Parathyroid adenoma (tissue), 2 donors: ENCODE measurements at regions not wholly inside any gene's neighbourhood (a gene's known extent, or its start where the extent isn't known, plus 50 kb on each side); places are given as distances from the start of the nearest gene placed in this dataset.

ENCODE experiments used
- H2AFZ ChIP-seq: fragments of 300-600 bp; sonication (generic); one replicate; pipeline ENCODE4 v1.7.0; 2017; ENCODE audit warnings: antibody characterized with exemption, mild to moderate bottlenecking
- H3K27ac ChIP-seq: fragments of 300-600 bp; sonication (generic); one replicate; pipeline ENCODE4 v1.7.0; 2017
- H3K27me3 ChIP-seq: fragments of 300-600 bp; sonication (generic); one replicate; pipeline ENCODE4 v1.7.0; 2017; ENCODE audit warnings: low read length; ENCODE audit not compliant: control insufficient read depth, insufficient read depth
- H3K36me3 ChIP-seq: fragments of 300-600 bp; sonication (generic); one replicate; pipeline ENCODE4 v1.7.0; 2017; ENCODE audit warnings: low read length; ENCODE audit not compliant: control insufficient read depth, insufficient read depth
- H3K4me1 ChIP-seq: fragments of 300-600 bp; sonication (generic); one replicate; pipeline ENCODE4 v1.7.0; 2017; ENCODE audit warnings: control low read depth
- H3K4me2 ChIP-seq: fragments of 300-600 bp; sonication (generic); one replicate; pipeline ENCODE4 v1.7.0; 2017; ENCODE audit warnings: low read length
- H3K4me3 ChIP-seq: fragments of 300-600 bp; sonication (generic); one replicate; pipeline ENCODE4 v1.7.0; 2017; ENCODE audit warnings: low read depth, low read length
- H3K79me2 ChIP-seq: fragments of 300-600 bp; sonication (generic); one replicate; pipeline ENCODE4 v1.7.0; 2017; ENCODE audit warnings: control low read depth
- H3K9ac ChIP-seq: fragments of 300-600 bp; sonication (generic); one replicate; pipeline ENCODE4 v1.7.0; 2017; ENCODE audit warnings: mild to moderate bottlenecking
- H3K9me3 ChIP-seq: fragments of 300-600 bp; sonication (generic); one replicate; pipeline ENCODE4 v1.7.0; 2017; ENCODE audit warnings: low read length; ENCODE audit not compliant: control insufficient read depth
- TF ChIP-seq, protein P1 (sequence below): fragments of 300-600 bp; sonication (generic); IDR thresholded peaks from one replicate; pipeline ENCODE4 v1.7.0; 2017; ENCODE audit warnings: antibody characterized with exemption, mild to moderate bottlenecking
- donor health status: primary hyperparathyroidism.

DNA sequence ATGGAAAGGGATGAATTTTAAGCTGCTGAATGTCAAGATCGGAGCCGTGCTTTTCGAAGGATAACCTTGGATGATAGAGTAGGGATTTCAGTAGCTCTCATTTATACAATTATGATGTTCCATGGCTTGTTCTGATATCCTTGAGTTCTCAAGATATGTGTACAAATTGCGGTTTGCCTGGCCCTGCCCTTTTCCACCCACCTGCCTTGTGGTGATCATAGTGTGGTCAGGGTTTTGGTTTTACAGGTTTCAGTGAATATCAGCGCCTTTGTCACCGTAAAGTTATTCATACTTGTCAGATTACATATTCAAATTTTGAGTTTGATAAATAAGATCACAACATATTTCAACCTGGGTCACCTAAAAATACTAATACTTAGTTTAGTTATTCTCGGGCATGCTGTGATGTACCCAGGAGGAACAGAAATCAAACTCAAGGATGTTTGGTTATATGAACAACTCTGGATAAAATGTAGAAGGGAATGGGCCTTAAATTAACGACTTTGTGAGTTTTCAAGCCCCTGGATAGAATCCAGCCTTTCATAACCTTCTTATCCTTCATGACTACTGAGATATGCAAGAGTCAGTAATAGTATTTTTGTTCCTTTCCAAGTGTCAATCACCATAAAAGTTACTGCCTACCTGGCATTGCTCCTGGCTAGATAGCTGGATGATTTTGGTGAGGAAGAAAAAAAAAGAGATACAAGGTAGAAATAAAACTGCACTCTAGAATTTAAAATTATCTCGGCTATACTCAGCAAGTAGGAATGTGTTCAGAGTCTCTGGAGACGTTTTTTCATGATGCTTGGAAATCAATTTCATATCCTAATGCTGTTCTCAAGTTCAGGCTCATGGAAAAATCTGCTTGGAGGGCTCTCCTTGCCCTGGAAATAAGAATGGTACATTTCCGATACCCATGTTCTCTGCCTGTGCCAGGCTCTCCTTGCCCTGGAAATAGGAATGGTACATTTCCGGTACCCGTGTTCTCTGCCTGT, 209.2 kb upstream of the TPRG1 start:
- H3K4me1 ChIP-seq, result no peaks in the 10 kb centered on the region
- TF ChIP-seq, protein P1, sequence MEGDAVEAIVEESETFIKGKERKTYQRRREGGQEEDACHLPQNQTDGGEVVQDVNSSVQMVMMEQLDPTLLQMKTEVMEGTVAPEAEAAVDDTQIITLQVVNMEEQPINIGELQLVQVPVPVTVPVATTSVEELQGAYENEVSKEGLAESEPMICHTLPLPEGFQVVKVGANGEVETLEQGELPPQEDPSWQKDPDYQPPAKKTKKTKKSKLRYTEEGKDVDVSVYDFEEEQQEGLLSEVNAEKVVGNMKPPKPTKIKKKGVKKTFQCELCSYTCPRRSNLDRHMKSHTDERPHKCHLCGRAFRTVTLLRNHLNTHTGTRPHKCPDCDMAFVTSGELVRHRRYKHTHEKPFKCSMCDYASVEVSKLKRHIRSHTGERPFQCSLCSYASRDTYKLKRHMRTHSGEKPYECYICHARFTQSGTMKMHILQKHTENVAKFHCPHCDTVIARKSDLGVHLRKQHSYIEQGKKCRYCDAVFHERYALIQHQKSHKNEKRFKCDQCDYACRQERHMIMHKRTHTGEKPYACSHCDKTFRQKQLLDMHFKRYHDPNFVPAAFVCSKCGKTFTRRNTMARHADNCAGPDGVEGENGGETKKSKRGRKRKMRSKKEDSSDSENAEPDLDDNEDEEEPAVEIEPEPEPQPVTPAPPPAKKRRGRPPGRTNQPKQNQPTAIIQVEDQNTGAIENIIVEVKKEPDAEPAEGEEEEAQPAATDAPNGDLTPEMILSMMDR, result no peak
- no peak overlapping the region for H3K27ac ChIP-seq

DNA sequence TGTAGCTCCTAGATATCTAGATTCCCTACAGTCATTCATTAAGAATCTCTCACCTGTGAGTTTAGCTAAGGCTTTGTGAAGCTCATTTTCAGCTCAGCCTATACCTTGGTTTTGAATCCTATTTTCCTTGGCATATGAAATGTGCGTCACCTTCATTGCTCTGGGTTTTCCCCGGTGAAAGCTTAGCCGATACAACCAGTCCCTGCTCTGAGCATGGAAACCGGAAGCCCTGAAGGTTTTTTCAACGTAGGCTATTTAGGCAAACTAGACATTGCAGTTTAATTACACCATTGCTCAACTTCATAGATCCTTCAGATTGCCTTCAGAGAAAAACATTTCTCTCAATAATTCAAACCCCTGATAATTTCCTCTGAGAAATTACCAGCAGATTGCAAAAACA, 206.8 kb upstream of the TPRG1 start:
- H3K4me1 ChIP-seq, result no peaks in the 10 kb centered on the region
- H3K4me3 ChIP-seq, result no peak overlapping the region
- H3K27ac ChIP-seq, result no peak overlapping the region
- H3K36me3 ChIP-seq, result no peaks in the 10 kb centered on the region
- H3K27me3 ChIP-seq, result no peaks in the 10 kb centered on the region
- H3K9me3 ChIP-seq, result no peaks in the 10 kb centered on the region
- TF ChIP-seq, protein P1, result no peak
- no peak overlapping the region for H3K4me2 ChIP-seq
- no peak overlapping the region for H3K9ac ChIP-seq
- no peaks in the 10 kb centered on the region for H3K79me2 ChIP-seq
- H2AFZ ChIP-seq, result no peak overlapping the region

More for the DNA sequence above, 209.2 kb upstream of the TPRG1 start:
- no peak overlapping the region for H3K9ac ChIP-seq
- H3K79me2 ChIP-seq, result no peaks in the 10 kb centered on the region
- H3K36me3 ChIP-seq, result no peaks in the 10 kb centered on the region
- H3K27me3 ChIP-seq, result no peaks in the 10 kb centered on the region
- no peak overlapping the region for H3K4me2 ChIP-seq
- H2AFZ ChIP-seq, result no peak overlapping the region
- H3K9me3 ChIP-seq, result no peaks in the 10 kb centered on the region
- no peak overlapping the region for H3K4me3 ChIP-seq

DNA sequence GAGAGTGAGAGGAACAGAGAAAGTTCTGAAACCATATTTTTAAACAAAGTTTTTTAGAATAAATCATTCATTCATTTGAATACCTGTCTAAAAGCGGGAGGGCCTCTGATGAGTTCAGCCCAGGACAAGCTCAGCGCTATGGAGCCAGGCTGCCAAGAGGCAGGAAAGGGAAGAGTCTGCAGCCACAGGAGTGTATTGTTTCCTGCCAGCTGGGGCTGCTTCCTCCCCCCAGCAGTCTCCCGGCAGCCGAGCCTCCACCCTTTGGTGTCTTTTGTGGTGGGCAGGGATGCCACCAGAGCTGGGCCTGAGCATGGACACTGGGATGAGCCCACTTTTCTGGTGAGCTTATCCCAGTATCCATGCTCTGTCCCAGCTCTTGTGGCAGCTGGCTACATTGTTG, 199.5 kb upstream of the TPRG1 start:
- H3K9ac ChIP-seq, result no peak overlapping the region
- H3K4me1 ChIP-seq, result no peaks in the 10 kb centered on the region
- H3K79me2 ChIP-seq, result no peaks in the 10 kb centered on the region
- no peak overlapping the region for H3K4me3 ChIP-seq
- H3K27ac ChIP-seq, result no peak overlapping the region
- no peak overlapping the region for H2AFZ ChIP-seq
- no peaks in the 10 kb centered on the region for H3K36me3 ChIP-seq
- H3K9me3 ChIP-seq, result no peaks in the 10 kb centered on the region
- TF ChIP-seq, protein P1, result no peak
- no peak overlapping the region for H3K4me2 ChIP-seq
- H3K27me3 ChIP-seq, result no peaks in the 10 kb centered on the region

DNA sequence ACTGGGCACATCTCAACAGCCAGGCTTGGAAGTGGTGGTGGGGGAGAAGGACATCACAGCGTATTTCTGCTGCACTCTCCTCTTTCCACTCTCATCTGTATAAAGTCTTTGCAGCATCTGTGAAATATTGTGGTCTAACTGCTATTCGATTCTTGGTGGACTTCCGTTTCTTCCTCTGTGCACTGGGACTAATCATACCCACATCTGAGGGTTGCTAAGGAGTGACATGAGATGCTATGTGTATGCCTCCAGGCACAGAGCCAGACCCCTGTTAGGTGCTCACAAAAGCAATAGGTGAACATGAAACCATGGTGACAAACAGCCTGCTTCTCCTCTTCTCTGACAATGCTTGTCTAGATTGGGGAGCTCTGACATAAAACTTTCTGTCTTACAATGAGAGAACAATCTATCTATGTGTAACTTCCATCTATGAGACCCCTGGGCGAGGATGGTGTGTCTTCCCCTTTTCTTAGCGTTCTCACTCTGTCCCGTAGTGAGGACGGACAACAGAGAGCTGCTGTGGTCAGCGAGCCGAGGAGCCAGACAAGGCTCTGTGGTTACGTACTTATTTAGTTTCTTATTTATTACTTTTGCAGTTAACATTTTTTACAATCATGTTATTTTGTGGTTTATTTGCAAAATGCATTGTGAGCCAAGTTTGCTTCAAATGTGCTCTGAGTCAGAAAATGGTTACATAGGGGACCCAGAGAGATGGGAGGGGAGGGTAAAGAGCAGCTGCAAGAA, 196.7 kb upstream of the TPRG1 start:
- Histone ChIP-seq H3K4me2 (no peak overlapping the region), H3K9me3 (no peaks in the 10 kb centered on the region), H3K27me3 (no peaks in the 10 kb centered on the region), H3K9ac (no peak overlapping the region), H3K27ac (no peak overlapping the region), H3K36me3 (no peaks in the 10 kb centered on the region), H3K79me2 (no peaks in the 10 kb centered on the region), H3K4me1 (no peaks in the 10 kb centered on the region), H3K4me3 (no peak overlapping the region), H2AFZ (no peak overlapping the region)
- TF ChIP-seq, protein P1, result no peak
